Ectodermal cell (in vitro differentiated cells): ENCODE measurements at regions not wholly inside any gene's neighbourhood (a gene's known extent, or its start where the extent isn't known, plus 50 kb on each side); places are given as distances from the start of the nearest gene placed in this dataset.

Experiments
- H3K27ac ChIP-seq: 2 replicates; pipeline ENCODE4 v1.7.0; 2013; ENCODE audit warnings: mild to moderate bottlenecking, low read depth, low read length; ENCODE audit not compliant: insufficient read depth, poor library complexity, severe bottlenecking
- H3K27me3 ChIP-seq: 2 replicates; pipeline ENCODE4 v1.7.0; 2013; ENCODE audit warnings: mild to moderate bottlenecking, low read length; ENCODE audit not compliant: insufficient read depth, control insufficient read depth, poor library complexity, severe bottlenecking
- H3K36me3 ChIP-seq: one replicate; pipeline ENCODE4 v1.7.0; 2013; ENCODE audit warnings: low read length; ENCODE audit not compliant: control insufficient read depth, insufficient read depth
- H3K4me1 ChIP-seq: one replicate; pipeline ENCODE4 v1.7.0; 2013; ENCODE audit warnings: low read length; ENCODE audit not compliant: control insufficient read depth, insufficient read depth
- H3K4me3 ChIP-seq: 2 replicates; pipeline ENCODE4 v1.7.0; 2013; ENCODE audit warnings: low read depth, low read length, control low read depth; ENCODE audit not compliant: insufficient read depth
- H3K9me3 ChIP-seq: 2 replicates; pipeline ENCODE4 v1.7.0; 2013; ENCODE audit warnings: mild to moderate bottlenecking, low read length, moderate library complexity; ENCODE audit not compliant: control insufficient read depth
- WGBS, 2 experiments: methylation state at CpG; one replicate each; pipeline ENCODE4 v1.1.7; 2013; ENCODE audit warnings: missing lambda C conversion rate in 2 of 2; 5-methylcytosine and 5-hydroxymethylcytosine counted together

GRCh38 chr13:71118779-71119364 is 748.1 kb downstream of the DACH1 start:
- Histone ChIP-seq H3K9me3 (no peaks in the 10 kb centered on the region), H3K27ac (no peak overlapping the region), H3K36me3 (no peaks in the 10 kb centered on the region), H3K4me1 (no peaks in the 10 kb centered on the region), H3K27me3 (no peaks in the 10 kb centered on the region), H3K4me3 (no peak overlapping the region)
- WGBS, 2 experiments = 93 to 98% methylated on average over 6 of the region's 6 CpGs

- no peaks in the 10 kb centered on the region for H3K9me3 ChIP-seq
- H3K27ac ChIP-seq = no peak overlapping the region
- no peaks in the 10 kb centered on the region for H3K27me3 ChIP-seq
- H3K36me3 ChIP-seq = no peaks in the 10 kb centered on the region
- H3K4me1 ChIP-seq = no peaks in the 10 kb centered on the region
- no peak overlapping the region for H3K4me3 ChIP-seq
These were observed 749.1 kb downstream of the DACH1 start for GRCh38 chr13:71117920-71118319.

GRCh38 chr13:71115301-71115700 is 751.7 kb downstream of the DACH1 start:
- Histone ChIP-seq H3K4me3 (no peak overlapping the region), H3K4me1 (no peaks in the 10 kb centered on the region), H3K36me3 (no peaks in the 10 kb centered on the region), H3K27me3 (no peaks in the 10 kb centered on the region), H3K27ac (no peak overlapping the region), H3K9me3 (no peaks in the 10 kb centered on the region)
- 83 to 86% methylated on average over 5 of the region's 5 CpGs for WGBS, 2 experiments

DNA sequence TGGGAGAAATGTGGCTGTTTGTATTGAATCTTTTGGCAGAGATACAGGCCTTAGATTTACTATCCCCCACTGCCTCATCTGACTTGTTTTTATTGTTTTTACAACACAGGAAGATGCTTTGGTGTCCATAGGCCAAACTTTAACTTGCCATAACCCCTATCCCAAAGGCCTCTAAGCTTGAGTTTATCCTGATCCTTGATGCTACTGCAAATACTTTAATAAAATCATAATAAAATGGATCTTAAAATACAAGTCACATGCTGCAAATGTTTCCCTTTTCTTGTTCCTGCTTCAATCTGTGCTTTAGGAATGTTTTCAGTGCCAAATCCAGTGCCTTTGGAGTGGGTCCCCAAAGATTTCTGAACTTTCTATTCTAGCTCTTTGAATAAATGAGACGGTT is 770.6 kb downstream of the DACH1 start:
- H3K4me1 ChIP-seq = no peaks in the 10 kb centered on the region
- no peaks in the 10 kb centered on the region for H3K36me3 ChIP-seq
- H3K27me3 ChIP-seq = no peaks in the 10 kb centered on the region
- H3K27ac ChIP-seq = no peak overlapping the region
- H3K4me3 ChIP-seq = no peak overlapping the region
- WGBS, 2 experiments = 93 to 100% methylated on average over 1 of the region's 1 CpG
- H3K9me3 ChIP-seq = no peaks in the 10 kb centered on the region

GRCh38 chr13:71090990-71091389 is 776.0 kb downstream of the DACH1 start:
- Histone ChIP-seq H3K27me3 (no peaks in the 10 kb centered on the region), H3K4me1 (no peaks in the 10 kb centered on the region), H3K36me3 (no peaks in the 10 kb centered on the region), H3K27ac (no peak overlapping the region), H3K4me3 (no peak overlapping the region), H3K9me3 (no peaks in the 10 kb centered on the region)
- 85 to 92% methylated on average over 2 of the region's 2 CpGs for WGBS, 2 experiments

- Histone ChIP-seq H3K36me3 (no peaks in the 10 kb centered on the region), H3K4me1 (no peaks in the 10 kb centered on the region), H3K27ac (no peak overlapping the region), H3K9me3 (no peaks in the 10 kb centered on the region), H3K27me3 (no peaks in the 10 kb centered on the region), H3K4me3 (no peak overlapping the region)
- WGBS, 2 experiments = 94 to 95% methylated on average over 4 of the region's 4 CpGs
These were observed 777.9 kb downstream of the DACH1 start for GRCh38 chr13:71089056-71089455.

DNA sequence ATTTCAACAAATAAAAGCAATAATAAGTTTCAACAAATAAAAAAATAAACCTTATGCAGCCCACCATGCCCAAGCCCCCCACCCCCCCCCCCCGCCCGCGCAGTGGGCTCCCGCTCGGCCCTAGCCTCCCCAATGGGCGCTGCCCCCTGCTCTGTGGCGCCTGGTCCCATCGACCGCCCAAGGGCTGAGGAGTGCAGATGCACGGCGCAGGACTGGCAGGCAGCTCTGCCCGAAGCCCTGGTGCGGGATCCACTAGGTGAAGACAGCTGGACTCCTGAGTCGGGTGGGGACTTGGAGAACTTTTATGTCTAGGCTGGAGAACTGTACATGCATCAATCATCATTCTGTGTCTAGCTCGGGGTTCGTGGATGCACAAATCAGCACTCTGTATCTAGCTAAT is 779.6 kb downstream of the DACH1 start:
- H3K27me3 ChIP-seq = no peaks in the 10 kb centered on the region
- 96 to 99% methylated on average over 13 to 14 of the region's 16 CpGs for WGBS, 2 experiments
- no peaks in the 10 kb centered on the region for H3K9me3 ChIP-seq
- H3K4me1 ChIP-seq = no peaks in the 10 kb centered on the region
- H3K4me3 ChIP-seq = no peak overlapping the region
- H3K27ac ChIP-seq = no peak overlapping the region
- no peaks in the 10 kb centered on the region for H3K36me3 ChIP-seq

DNA sequence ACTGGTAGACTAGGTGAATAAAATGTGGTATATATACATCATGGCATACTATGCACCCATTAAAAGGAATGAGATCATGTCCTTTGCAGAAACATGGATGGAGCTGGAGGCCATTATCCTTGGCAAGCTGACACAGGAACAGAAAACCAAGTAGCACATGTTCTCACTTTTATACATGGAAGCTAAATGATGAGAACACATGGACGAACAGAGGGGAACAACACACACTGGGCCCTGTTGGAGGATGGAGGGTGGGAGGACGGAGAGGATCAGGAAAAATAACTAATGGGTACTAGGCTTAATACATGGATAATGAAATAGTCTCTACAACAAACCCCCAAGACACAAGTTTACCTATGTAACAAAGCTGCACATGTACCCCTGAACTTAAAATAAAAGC is 780.0 kb downstream of the DACH1 start:
- Histone ChIP-seq H3K36me3 (no peaks in the 10 kb centered on the region), H3K4me1 (no peaks in the 10 kb centered on the region), H3K27me3 (no peaks in the 10 kb centered on the region), H3K4me3 (no peak overlapping the region), H3K9me3 (no peaks in the 10 kb centered on the region), H3K27ac (no peak overlapping the region)
- 57 to 93% methylated on average over 1 to 2 of the region's 2 CpGs for WGBS, 2 experiments

- WGBS, 2 experiments = 81 to 89% methylated on average over 1 of the region's 1 CpG
- Histone ChIP-seq H3K27me3 (no peaks in the 10 kb centered on the region), H3K4me3 (no peak overlapping the region), H3K9me3 (no peaks in the 10 kb centered on the region), H3K4me1 (no peaks in the 10 kb centered on the region), H3K27ac (no peak overlapping the region), H3K36me3 (no peaks in the 10 kb centered on the region)
These were observed 784.4 kb downstream of the DACH1 start for GRCh38 chr13:71082631-71083030.

DNA sequence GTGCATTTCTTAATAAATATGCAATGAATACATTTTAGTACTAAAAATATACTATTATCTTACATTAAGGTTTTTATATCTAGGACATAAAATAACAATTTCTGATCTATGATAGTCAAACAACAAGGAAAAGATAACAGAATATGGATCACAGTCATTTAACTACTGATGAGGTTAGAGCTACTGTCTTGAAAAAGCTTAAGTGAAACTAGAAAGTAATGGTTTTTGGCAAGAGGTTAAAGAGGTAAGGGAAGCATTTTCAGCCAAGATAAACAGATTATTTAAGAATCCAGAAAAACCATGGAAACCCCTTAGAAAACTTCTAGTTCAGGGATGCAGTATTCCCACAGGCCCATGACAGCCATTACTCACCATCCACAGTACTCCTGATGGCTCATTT is 787.4 kb downstream of the DACH1 start:
- no peaks in the 10 kb centered on the region for H3K36me3 ChIP-seq
- no peak overlapping the region for H3K4me3 ChIP-seq
- H3K9me3 ChIP-seq = no peaks in the 10 kb centered on the region
- no peak overlapping the region for H3K27ac ChIP-seq
- H3K4me1 ChIP-seq = no peaks in the 10 kb centered on the region
- H3K27me3 ChIP-seq = no peaks in the 10 kb centered on the region

DNA sequence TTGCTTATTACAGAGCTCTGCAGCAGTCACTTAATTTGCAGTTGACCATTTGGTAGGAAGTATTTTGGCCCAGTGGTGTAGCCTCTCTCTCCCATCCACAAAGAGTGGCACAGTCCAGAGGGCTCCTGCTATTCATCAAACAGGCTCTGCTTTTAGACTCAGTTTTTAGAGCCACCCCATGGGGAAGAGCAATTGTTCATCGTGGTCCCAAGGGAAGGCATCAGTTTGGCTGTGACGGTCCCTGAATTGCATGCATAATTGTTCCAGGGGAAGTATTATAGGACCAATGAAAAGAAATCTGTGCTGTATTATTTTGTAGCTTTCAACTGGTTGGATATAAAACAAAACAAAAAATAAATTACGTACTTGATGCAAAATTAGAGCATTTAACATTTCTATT is 799.0 kb downstream of the DACH1 start:
- Histone ChIP-seq H3K4me3 (no peak overlapping the region), H3K9me3 (no peaks in the 10 kb centered on the region), H3K27ac (no peak overlapping the region), H3K27me3 (no peaks in the 10 kb centered on the region), H3K4me1 (no peaks in the 10 kb centered on the region), H3K36me3 (no peaks in the 10 kb centered on the region)
- WGBS, 2 experiments = 33 to 76% methylated on average over 2 to 3 of the region's 3 CpGs
